Fibroblast of the aortic adventitia (primary cell): ENCODE measurements at regions not wholly inside any gene's neighbourhood (a gene's known extent, or its start where the extent isn't known, plus 50 kb on each side); places are given as distances from the start of the nearest gene placed in this dataset.

ENCODE experiments used
- DNase-seq: peaks from one replicate; pipeline ENCODE4 v3.0.0-alpha.2; 2010; ENCODE audit warnings: low read depth
- H3K4me3 ChIP-seq: 2 replicates; pipeline ENCODE4 v1.5.1; 2011; ENCODE audit warnings: low read depth, mild to moderate bottlenecking, control low read depth, low read length, moderate library complexity
- CTCF ChIP-seq: IDR thresholded peaks from 2 replicates; pipeline ENCODE4 v1.5.1; 2011; ENCODE audit warnings: mild to moderate bottlenecking, low read length, control low read depth, inconsistent platforms; ENCODE audit not compliant: insufficient read depth

GRCh38 chr12:30012816-30013450 lies 229.2 kb upstream of the TMTC1 start:
- TF ChIP-seq CTCF = no peak
- DNase-seq = no peak
- no peak overlapping the region for H3K4me3 ChIP-seq

GRCh38 chr12:30010071-30011052 lies 226.6 kb upstream of the TMTC1 start:
- DNase-seq = peak; percentile 66
- no peak overlapping the region for H3K4me3 ChIP-seq
- TF ChIP-seq CTCF = no peak

GRCh38 chr12:30006021-30006420 lies 222.3 kb upstream of the TMTC1 start:
- H3K4me3 ChIP-seq = no peak overlapping the region
- DNase-seq = no peak
- TF ChIP-seq CTCF = no peak

GRCh38 chr12:30003321-30003720 lies 219.6 kb upstream of the TMTC1 start:
- no peak overlapping the region for H3K4me3 ChIP-seq
- no peak for DNase-seq
- no peak for TF ChIP-seq CTCF

- no peak for TF ChIP-seq CTCF
- no peak overlapping the region for H3K4me3 ChIP-seq
- no peak for DNase-seq
These were observed 218.9 kb upstream of the TMTC1 start for GRCh38 chr12:30002677-30003076.

GRCh38 chr12:30000401-30000800 lies 216.7 kb upstream of the TMTC1 start:
- peak; percentile 47 for DNase-seq
- no peak overlapping the region for H3K4me3 ChIP-seq
- no peak for TF ChIP-seq CTCF
